C4-2B (cell line): ENCODE measurements at regions not wholly inside any gene's neighbourhood (a gene's known extent, or its start where the extent isn't known, plus 50 kb on each side); places are given as distances from the start of the nearest gene placed in this dataset.
"Not testable (repeated sequence)": the region's sequence is repeated elsewhere in the genome, so short reads cannot be mapped to it uniquely, and the experiment has no call there.

ENCODE experiments used
- H3K27ac ChIP-seq: fragments of 450-650 bp; 2 replicates; pipeline ENCODE4 v1.5.1; 2017
- ZFX ChIP-seq: fragments of 450-650 bp; IDR thresholded peaks from 2 replicates; pipeline ENCODE4 v1.6.1; 2017
- TF ChIP-seq, protein P1 (sequence below): fragments of 450-650 bp; conservative IDR thresholded peaks from 2 replicates; pipeline ENCODE4 v1.5.1; 2017; ENCODE audit warnings: mild to moderate bottlenecking

DNA sequence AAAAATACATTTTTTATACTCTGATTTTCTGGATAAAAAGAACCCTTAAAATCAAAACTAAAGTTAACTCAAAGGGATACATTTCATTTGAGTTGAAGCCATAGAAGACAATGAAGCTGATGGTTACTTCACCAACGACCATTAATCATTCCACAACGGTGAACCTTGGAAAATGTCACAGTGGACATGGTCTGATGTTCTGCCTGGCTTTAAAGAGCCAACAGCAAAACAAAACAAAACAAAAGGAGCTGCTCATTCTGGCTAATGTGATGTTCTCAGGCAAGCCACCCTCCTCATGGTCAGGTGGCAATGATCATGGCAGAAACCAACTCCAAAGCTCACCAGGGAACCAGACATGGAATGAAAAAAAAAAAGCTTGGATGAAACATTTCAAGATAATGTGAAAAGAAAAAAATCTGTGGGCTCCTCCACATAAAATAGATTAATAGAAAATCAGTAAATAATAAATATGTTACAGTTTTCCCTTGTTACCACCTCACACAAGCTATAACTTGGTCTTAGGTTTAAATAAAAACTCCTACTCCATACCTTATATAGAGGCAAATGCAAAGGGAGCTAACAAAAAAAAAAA is 90.1 kb upstream of the SERTAD2 start:
- no peak overlapping the region for H3K27ac ChIP-seq
- TF ChIP-seq ZFX: no peak
- TF ChIP-seq, protein P1, sequence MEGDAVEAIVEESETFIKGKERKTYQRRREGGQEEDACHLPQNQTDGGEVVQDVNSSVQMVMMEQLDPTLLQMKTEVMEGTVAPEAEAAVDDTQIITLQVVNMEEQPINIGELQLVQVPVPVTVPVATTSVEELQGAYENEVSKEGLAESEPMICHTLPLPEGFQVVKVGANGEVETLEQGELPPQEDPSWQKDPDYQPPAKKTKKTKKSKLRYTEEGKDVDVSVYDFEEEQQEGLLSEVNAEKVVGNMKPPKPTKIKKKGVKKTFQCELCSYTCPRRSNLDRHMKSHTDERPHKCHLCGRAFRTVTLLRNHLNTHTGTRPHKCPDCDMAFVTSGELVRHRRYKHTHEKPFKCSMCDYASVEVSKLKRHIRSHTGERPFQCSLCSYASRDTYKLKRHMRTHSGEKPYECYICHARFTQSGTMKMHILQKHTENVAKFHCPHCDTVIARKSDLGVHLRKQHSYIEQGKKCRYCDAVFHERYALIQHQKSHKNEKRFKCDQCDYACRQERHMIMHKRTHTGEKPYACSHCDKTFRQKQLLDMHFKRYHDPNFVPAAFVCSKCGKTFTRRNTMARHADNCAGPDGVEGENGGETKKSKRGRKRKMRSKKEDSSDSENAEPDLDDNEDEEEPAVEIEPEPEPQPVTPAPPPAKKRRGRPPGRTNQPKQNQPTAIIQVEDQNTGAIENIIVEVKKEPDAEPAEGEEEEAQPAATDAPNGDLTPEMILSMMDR: no peak

DNA sequence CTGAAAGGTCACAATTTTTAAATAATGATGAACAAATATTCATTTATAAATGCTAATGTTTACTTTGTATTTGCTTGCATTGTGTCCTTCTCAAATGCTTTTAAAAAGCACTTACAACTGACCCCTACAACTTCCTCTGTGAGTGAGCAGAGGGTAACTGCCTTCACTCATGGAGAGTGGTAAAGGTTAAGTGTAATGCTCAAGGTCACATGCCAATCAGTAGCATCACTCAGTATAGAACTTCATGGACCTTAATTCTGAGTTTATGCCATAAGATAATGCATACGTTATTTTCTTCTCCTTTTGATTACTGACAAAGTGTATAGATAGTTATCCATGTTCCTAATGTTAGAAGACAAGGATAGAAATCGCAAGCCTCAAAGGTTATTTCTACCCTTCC is 91.8 kb upstream of the SERTAD2 start:
- no peak overlapping the region for H3K27ac ChIP-seq
- TF ChIP-seq, protein P1: no peak
- TF ChIP-seq ZFX: no peak

DNA sequence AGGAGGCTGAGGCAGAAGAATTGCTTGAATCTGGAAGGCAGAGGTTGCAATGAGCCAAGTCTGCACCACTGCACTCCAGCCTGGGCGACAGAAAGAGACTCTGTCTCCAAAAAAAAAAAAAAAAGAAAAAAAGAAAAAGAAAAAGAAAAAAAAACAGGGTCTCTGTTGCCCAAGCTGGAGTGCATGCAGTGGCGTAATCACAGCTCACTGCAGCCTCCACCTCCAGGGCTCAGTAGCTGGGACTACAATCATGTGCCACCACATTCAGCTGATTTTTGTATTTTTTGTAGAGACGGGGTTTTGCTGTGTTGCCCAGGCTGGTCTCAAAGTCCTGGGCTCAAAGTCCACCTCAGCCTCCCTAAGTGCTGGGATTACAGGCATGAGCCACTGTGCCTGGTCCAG is 94.0 kb upstream of the SERTAD2 start:
- not testable (repeated sequence) for H3K27ac ChIP-seq

DNA sequence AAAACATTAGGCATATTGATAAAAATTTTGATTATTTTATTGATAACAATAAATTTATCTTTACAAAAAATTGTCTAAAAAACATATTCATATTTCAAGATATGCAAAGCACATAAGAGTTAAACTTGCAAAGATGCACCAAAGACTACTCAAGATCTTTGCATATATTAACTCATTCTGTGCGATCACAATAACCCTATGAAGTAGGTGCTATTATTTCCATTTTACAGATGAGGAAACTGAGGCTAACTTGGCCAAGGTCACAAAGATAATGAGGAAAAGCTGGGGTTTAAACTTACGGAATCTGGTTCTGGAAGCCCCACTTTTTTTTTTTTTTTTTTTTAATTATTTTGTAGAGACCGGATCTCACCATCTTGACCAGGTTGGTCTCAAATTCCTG is 94.4 kb upstream of the SERTAD2 start:
- H3K27ac ChIP-seq: no peak overlapping the region
- TF ChIP-seq ZFX: no peak
- TF ChIP-seq, protein P1: no peak

DNA sequence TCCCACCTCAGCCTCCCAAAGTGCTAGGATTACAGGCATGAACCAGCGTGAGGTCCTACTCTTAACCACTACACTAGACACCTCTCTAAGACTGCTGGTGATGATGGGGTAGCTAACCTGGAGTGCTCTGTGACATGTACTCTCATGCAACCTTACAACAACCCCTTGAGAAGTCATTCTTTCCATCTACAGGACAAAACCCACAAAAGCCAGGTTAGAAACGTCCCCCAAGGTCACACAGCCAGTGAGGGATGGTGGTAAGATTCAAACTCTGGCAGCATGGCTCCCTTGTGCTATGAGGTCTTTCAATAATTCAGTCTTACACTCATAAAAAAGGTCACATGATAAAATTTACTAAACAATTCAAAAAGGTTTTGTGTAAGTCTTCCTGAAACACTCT is 94.8 kb upstream of the SERTAD2 start:
- TF ChIP-seq ZFX: no peak
- TF ChIP-seq, protein P1: no peak
- no peak overlapping the region for H3K27ac ChIP-seq

DNA sequence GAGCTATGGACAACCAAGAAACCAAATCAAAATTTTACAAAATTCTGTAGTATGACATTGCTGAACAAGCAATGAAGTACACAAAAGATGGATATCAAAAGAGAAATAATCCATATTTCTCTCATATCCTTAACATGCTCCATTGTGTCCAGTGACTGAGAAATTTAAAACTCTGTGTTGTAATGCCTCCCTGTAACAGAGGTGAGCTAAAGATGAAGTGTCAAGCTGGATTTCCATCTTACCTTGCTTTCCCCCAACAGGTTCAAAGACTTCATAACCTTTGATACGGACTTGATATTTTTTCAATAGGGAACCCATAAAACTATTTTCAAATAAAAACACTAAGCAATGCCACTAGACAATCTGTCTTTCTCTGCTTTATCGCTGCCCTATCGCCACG is 95.7 kb upstream of the SERTAD2 start:
- H3K27ac ChIP-seq: no peak overlapping the region
- no peak for TF ChIP-seq ZFX
- TF ChIP-seq, protein P1: no peak

DNA sequence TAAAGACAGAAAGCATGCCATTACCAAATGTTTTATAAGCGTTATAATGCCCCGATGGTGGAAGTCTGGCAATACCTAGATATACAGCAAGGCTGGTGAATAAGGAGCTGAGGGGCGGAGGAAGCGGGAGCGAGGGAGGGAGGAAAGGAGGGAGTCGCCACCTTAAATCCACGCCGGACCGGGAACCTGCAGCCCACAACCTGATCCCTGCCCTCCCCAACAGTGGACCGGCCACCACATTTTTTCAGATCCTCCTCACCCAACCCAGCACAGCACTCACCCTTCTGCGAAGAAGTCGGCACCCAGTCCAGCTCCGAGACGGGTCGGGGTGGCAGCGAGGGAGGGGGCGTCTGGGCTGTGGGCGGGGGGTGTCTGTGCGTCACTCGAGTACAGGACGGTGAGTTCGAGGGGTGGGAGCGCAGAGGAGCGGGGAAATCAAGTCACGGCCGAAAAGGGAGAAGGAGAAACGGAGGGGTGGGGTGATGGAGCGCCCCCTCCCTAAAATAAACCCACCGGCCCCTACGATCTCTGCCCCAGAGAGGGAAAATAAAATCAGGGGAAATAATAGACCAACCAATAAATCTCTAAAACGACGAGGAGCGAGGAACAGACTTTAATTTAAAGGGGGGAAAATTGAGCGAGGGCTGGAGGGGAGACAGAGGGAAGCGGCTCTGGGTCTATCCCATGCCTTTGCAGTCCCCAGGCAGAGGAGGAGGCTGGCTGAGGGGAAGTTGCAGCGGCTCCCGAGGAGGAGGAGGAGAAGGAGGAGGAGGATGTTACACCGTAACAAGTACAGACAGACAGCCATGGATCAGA is 96.5 kb upstream of the SERTAD2 start:
- TF ChIP-seq, protein P1: no peak
- TF ChIP-seq ZFX: no peak
- H3K27ac ChIP-seq: peak overlapping the region; percentile 96

DNA sequence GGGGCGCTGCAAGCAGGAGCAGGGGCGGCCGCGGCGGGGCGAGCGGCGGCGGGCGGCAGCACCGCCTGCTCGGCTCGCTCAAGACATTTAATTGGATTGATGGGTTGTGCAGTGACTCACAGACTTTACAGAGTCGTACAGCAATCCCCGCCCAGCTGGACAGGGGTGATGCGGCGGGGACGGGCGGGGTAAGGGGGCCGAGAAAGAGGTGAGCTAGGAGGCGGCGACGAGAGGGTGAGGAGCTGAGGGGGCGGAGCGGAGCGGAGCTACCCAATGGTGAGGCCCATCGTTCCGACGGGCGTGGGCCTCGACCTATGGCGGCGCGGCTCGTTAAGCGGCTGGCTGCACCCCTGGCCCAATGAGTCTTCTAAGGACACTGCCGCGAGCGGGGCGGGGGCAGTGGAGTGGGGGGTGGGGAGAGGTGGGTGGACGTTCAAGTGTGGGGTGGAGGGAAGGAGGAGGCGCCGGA is 97.1 kb upstream of the SERTAD2 start:
- H3K27ac ChIP-seq: peak overlapping the region; percentile 96
- TF ChIP-seq, protein P1: no peak
- TF ChIP-seq ZFX: no peak
